Activated T-cell treated with anti-CD3 and anti-CD28 coated beads for 48 hours (primary cell): ENCODE measurements at regions not wholly inside any gene's neighbourhood (a gene's known extent, or its start where the extent isn't known, plus 50 kb on each side); places are given as distances from the start of the nearest gene placed in this dataset.

Experiments
- DNase-seq: peaks from one replicate; pipeline ENCODE4 v3.0.0-alpha.2; 2020; ENCODE audit warnings: low read depth

DNA sequence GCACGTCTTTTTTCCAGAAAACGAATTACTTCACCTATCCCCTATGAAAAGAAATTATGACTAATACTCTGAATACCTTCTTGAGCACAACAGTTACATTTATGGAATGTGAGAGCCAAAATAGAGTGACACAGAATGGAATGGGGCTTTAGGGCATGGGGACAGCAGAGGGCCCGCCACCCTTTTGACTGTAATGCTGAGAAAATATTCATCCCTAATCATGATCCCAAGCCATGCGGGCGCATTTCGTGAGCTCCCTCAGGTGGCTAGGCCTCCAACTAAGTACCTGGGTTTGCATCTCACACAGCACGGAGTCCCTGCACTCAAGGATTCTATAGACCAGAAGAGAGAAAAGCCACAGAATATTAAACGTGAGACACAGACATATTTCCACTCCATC is 212.6 kb downstream of the SOD2 start:
- DNase-seq = no peak

DNA sequence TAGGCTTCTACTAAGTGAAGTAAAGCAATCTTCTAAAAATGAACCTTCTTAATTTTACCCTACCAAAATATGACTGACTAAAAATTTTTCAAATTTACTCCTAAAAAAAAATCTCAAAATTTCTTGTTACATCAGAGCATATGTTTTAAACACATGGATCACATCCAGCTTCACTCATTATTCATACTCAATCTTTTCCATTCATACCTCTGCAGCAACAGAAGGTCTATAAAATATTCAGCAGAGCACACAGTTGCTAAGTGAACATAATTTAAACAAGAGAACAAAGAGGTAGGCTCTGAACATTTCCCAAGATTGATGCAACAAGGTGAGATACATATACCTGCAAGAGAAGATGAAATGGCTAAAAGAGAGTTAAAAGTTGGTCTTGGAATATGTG is 213.9 kb downstream of the SOD2 start:
- DNase-seq = no peak

DNA sequence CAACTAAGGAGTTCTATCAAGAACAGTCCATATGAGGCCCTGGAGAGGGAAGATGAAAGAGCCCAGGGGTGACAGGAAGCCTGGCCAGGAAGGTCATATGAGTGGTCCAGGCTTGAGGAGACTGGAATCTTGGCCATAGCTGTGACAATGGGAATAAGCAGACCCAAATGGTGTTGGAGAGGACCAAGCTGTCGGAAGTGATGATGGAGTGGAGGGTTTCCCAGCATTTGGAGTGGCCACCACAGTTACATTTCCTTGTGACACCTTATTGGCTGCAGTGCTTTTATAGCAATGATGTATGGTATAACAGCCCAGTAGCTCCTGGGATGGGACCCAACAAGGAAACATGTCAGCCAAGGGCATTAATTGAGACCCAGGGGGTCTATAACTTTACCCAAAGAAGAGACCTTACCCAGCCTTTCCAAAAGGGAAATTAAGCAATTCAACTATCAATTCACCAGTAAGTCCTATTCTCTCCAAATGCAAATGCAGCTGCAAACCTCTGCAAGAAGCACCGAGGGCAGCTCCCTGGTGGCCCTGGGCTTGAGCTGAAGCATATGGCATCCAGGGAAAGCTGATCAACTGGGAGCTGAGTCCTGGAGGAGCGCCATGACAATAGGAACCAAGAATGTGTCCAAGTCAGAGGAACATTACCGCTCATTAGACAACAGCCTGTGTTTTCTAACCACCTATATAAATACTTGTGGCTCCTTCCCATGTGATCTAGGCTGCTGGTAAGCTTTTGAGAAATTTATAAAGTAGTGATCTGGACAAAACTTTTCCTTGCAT is 219.4 kb downstream of the SOD2 start:
- no peak for DNase-seq

DNA sequence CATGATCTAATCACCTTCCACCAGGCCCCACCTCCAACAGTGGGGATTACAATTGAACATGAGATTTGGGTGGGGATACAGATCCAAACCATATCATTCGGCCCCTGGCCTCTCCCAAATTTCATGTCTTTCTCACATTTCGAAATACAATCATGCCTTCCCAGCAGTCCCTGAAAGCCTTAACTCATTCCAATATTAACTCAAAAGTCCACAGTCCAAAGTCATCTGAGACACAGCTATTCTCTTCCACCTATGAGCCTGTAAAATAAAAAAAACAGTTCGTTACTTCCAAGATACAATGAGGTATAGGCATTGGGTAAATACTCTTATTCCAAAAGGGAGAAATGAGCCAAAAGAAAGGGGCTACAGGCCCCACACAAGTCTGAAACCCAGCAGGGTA is 222.6 kb downstream of the SOD2 start:
- DNase-seq = no peak

DNA sequence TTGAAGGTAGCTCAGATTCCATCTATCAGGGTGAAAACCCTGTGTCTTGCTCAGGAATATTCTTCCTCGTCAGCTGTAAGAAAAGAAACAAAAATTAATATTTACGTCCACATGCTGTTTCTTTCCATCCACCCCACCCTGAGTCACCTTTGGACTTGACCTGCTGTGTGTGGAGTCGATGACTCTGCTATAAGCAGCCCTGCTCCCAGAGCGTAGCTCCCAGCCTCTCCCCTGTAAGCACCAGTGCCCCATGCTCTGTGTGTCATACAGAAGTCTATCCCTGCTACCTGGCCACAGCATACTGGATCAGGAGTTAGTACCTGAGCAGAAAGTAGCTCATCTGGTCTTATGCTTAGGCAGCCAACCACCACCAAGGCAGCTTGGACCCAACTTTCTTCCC is 223.6 kb downstream of the SOD2 start:
- DNase-seq = no peak

DNA sequence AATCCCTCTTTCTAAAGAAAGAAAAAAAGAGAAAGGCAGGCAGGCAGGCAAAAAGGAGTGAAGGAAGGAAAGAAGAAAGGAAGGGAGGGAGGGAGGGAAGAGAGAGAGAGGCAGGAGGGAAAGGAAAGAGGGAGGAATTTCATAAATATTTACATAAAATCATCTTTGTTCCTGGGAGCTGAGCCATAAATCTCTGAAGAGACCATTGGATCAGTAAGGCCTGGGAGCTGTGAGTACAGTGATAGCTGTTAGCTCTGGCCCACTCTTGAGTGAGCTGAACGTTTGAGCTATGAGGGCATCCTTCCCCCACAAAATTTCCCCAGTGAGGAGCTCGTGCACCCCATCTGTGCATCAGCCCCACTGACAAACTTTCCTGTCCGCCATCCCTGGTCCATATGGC is 224.0 kb downstream of the SOD2 start:
- DNase-seq = no peak

DNA sequence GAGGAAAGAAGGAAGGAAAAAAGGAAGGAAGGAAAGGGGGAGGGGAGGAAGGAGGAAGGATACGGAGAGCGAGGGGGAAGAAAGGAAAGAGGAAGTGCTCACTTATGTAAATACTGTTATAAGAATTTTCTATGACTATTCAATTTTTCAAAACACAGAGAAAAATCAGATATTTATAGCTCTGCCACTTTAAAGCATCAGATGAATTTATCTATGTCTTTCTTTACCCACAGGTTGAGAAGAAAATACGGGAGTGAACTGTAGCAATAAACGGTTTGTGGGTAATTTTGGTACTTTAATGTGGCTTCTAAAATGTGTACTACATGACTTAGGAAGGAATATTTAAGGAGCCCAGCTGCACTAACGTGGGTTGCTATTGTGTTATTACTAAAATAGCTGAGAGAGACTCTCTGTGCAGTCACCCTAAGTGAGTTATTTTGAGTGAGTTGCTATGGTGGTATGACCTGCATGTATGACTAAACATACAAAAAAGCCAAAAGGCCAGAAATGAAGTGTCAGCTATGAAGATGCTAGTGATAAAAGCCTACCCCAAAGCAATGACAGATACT is 225.5 kb downstream of the SOD2 start:
- DNase-seq = no peak

GRCh38 chr6:159466926-159467325 is 226.1 kb downstream of the SOD2 start:
- DNase-seq = no peak

DNA sequence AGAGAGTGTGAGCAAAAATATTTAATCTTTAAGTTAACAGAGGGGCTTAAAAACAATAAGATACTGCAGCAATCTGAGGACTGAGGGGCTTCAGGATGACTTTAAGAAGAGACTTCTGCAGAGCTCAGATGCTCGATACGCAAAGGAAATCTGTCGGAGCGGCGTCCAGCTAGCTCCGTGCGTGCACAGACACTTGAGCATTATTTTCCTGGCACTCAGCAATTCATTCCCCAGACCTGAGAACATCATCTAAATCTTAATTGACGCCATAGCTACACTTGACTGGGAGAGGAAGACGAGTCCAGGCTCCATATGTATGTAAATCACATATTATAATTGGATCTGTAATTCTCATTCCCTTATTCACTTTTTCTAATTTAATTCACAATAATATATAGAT is 228.2 kb downstream of the SOD2 start:
- DNase-seq = no peak

- DNase-seq = no peak
These were observed 229.8 kb downstream of the SOD2 start for GRCh38 chr6:159463119-159463829.

GRCh38 chr6:159462431-159462830 is 230.6 kb downstream of the SOD2 start:
- DNase-seq = no peak

DNA sequence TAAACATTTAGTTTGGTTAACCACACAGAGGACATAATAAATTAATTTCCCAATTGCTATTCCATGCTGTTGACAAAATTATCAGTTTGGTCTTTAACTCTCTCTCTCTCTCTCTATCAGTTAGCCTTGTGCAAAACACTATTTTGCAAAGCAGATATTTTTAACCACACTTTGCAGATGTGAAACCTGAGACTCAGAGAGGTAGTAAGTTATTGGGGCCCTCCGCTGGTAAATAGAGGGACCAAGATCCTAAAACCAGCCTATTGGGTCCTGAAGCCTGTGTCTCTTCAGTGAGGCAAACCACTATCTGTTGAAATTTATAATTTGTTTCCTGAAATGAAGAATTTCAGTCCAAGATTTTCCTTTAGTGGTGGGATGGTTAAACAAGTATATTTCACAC is 231.0 kb downstream of the SOD2 start:
- no peak for DNase-seq

- DNase-seq = no peak
These were observed 231.8 kb downstream of the SOD2 start for GRCh38 chr6:159461266-159461665.

GRCh38 chr6:159460476-159460875 is 232.6 kb downstream of the SOD2 start:
- no peak for DNase-seq

DNA sequence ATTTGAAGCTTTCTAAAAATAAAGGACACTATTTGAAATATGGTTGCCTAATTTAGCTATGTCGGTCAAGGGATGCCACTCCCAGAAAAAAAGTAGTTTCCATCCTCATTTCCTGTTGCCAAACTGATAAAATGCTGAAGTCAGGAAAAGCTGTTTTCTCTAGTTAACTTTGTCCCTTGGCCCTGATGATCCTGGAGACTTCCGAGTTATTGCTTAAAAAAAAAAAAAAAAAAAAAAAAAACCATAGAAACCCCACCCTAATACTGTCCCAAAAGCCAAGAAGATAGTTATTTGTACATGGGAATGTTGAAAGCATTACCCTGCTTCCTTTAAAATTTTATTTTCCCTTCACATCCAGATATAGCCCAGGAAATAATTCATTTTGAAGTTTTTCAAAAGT is 236.7 kb downstream of the SOD2 start:
- no peak for DNase-seq

- no peak for DNase-seq
These were observed 237.3 kb downstream of the SOD2 start for GRCh38 chr6:159455700-159456274.

DNA sequence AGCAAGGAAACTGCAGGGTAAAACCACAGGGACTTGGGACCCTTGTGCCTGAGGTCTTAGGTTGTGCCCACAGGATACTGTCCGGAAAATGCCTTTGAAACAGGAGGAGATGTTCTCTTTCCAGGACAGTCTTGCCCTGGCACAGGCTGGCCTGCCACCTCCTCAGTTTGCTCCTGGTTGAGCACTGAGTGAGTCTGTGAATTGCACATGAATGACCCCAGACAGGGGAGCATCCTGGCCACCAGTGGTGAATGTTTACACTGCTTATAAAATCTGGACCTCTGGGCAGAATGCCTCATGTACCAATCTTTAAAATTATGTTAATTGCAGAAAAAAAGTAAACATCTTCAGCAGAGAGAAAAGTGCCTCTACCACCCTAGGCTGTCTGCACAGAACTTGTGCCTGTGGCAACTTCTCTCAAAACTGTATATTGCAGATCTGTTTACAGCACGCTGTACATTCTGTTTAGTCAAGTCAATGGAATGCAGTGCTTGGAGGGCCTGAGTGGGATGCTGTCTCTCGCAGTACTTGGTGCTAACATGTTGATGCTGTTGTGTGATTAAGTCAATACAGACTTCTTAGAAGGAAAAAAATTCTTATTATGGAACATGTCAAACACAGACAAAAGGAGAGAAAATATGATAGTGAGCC is 242.1 kb downstream of the SOD2 start:
- no peak for DNase-seq

DNA sequence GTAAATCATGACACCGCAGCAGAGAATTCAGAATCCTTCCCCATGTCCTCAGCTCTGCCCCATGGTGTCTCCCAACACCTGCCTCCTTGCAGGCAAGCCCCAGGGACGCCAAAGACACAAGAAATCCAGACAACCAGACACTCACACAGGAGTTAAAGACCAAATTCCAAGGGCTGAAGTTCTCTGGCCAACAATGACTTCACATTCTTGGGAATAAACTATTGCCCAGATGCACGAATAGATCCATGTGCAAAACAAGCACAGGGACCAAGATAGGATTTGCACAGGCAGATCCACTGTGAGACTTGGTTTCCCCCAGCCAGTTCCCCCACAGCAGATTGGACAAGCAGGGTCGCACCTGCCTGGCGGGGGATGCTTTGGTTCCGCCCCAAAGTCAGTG is 246.7 kb downstream of the SOD2 start:
- no peak for DNase-seq

- no peak for DNase-seq
These were observed 247.7 kb downstream of the SOD2 start for GRCh38 chr6:159445351-159445750.

DNA sequence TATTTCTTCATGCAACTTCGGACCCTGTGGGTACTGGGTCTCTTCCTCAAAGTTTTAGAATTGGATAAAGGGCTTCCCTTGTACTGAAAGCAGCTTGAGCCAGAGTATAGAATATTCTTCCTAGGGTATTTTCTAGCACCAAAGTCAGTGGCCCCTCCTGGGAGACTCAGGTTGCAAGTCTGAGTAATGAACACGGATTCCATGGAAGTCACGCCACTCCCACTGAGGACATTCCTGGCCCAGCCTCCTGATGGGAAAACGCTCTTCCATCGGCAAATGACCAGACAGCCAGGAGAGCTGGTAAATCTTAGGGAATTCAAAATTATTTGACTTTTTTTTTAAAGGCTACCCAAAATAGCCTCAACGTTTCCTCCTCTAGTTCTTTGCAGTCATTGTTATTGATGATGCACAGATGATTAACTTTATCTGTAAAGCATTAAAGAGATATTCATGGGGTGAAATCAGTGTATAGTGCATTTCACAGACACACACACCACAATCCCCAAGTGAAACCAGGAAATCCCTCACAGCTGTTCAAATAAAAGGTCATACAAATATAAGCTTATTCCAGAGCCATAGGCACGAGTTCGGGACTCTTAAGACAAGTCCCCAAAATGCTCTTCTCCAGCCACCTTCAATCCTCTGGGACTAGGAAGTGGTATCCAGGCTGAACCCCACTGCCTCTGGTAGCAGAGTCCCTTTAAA is 248.8 kb downstream of the SOD2 start:
- no peak for DNase-seq

DNA sequence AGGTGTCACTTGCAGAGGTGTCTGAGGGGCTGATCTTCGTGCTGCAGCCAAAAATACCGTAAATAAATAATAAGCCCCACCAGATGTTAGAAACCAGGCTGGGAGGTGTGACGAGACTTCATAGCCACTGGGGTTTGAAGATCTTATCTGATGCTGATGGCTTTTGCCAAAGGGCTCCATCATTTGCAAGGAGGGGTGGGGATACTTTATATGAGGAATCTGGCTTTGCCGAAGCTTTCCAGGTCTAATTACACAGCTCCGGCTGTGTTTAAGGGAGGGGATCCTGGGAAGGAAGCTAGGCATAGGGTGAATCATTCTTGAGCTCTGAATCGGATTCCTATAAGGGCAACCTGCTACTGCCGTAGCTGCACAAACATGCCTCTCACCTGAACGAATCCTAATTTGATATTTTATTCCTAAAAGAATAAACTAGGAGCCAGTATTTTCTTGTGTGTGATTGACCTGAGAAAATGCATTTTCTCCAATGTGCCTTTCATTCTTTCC is 249.6 kb downstream of the SOD2 start:
- no peak for DNase-seq

DNA sequence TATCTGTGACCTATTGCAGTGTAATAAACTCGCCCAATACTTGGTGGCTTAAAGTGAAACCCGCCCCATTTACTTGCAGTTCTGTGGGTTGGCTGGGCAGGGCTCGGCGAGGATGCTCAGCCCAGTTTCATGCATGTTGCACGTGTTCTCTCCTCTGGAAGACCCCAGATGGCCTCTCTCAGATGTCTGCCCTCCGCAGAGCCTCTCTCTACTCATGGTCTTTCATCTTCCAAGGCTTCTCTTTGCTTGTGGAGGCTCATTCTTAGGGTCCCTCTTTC is 251.4 kb downstream of the SOD2 start:
- no peak for DNase-seq
